M059J (cell line): ENCODE measurements at regions not wholly inside any gene's neighbourhood (a gene's known extent, or its start where the extent isn't known, plus 50 kb on each side); places are given as distances from the start of the nearest gene placed in this dataset.

Experiments used
- DNase-seq: peaks from one replicate; pipeline ENCODE4 v3.0.0-alpha.2; 2012; ENCODE audit warnings: low read depth

DNA sequence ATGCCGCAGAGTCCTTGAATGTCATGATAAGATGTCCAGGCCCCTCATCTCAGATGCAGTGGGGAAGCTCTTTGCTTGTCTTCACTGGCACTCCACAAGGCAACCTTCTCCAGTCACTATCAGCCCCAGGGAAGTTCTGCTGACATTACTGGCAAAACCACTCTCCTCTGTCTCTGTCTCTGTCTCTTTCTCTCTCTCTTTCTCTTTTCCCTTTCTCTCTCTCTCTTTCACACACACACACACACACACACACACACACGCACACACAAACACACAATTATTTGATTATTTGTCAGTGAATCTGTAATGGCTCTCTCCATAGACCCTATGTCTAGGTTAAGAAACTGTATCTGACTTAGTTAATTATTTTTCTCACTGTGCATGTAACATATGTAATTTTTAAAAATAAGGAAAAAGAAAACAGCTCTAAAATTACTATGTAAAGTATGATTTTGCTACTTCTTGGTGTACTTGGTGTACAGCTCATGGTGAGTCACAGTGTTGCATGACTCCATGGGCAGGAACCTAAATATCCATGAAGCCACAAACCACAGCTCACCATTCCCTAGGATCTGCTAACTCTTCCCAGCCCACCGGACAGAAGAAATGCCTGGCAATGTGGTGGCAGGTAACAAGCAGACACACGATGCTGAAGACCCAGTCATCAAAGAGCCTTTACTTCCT is 594.9 kb upstream of the ID2 start:
- peak; percentile 89 for DNase-seq

DNA sequence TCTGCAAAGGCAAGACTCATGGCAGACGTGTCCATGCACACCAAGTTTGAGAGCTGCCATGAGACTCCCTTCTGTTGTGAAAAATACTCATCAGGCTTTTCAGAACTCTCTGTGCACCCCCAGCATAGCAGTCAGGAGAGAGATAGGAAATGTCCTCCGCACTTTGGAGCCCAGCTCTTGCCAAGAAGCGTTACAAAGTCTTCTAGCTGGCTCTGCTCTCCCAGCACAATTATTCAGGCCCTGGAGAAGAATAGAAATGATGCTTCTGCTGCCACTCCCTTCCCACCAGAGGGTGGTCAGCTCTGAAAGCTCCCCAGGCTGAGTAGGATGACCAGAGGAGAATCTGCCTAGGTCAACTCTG is 594.4 kb upstream of the ID2 start:
- no peak for DNase-seq

DNA sequence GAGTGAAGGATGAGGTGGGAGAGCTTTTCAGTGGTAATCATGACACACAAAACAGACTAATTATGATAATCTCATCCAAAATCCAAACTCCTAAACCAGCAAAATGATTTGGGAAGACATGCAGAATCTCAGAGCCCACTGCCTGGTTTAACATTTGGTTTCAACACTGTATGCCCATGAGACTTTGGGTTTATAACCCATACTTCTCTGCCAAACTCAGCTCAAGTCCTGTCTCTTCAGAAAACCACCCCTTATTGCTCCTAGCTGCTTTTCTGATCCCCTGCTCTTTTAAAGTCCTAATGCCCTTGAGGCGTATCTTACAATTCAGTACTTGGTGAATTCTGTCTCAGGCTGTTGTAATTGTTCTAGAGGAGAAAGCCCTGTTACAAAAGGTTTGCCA is 593.0 kb upstream of the ID2 start:
- no peak for DNase-seq

DNA sequence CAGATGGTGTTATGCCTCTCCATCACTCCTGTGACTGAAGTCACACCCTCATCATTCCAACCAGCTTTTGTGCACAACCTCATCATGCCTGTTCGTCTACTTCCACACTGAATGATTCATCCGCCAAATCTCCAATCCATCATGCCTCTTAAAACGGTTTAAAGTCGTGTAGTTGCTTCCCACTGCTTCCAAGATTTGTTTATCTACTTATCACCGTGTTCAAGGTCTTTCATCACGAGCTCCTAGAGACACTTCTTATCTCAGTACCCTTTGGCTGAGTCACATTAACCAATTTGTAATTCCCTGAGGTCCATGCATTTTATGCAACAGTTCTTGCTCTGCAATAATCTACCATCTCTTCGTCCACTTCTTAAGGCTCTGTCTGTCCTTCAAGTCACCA is 592.3 kb upstream of the ID2 start:
- DNase-seq = peak; percentile 82

DNA sequence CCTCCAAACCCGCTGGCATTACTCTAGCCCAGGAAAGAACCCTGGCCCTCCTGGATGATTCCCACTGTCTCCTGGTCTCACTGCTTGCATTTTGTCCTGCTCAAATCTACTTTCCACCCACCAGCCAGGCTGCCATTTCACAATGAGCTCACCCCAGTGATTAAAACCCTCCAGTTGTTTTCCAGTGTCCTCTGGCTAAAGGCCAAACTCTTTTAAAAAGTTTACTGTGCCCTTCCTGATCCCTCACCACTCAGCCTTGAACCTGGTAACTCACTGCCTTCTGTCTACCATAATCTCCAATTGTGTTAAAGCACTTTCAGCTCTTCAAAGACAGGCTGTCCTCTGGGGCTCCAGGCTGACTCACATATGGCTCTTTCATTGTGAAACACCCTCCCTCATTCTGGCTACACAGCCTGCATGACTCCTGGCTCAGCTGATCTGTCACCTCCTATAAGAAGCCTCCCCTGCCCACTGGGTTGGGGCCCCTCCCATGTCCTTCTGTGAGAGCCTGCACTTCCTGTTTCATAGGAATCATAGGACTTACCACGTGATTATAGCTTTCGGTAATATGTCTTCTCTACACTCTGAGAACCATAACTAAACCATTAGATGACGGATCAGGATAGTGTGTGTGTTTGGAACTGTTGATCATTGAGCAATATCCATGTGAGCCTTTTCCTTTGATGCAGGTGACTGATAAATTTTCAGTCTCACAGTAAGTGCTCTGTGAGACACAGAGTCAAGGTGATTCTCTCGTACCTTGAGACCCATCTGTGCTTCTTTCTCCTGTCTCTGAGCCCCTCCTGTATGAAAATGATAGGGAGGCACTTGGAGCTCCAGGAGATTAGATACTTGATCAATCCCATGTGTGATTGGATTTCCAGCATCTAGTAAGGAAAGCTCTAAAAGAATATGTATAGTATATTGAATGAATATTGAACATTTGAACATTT is 590.8 kb upstream of the ID2 start:
- peak; percentile 86 for DNase-seq

DNA sequence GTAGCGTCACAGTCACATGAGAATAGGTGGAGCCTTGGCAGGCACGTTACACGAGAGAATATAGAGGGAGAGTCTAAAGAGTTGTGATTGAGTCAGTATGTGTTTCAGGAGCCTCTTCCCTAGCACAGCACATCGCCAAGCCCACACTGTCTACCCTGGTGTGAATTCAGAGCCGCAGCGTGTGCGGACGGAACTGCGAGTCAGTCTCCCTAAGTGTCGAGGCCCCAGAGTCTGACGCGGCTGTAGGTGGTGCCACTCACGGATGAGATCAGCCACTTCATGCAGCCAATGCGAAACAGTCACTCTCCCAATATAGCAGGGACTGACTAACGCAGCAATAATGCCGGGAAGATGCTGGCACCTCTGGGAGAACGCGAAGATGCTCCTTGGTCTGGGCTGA is 587.3 kb upstream of the ID2 start:
- peak; percentile 15 for DNase-seq

DNA sequence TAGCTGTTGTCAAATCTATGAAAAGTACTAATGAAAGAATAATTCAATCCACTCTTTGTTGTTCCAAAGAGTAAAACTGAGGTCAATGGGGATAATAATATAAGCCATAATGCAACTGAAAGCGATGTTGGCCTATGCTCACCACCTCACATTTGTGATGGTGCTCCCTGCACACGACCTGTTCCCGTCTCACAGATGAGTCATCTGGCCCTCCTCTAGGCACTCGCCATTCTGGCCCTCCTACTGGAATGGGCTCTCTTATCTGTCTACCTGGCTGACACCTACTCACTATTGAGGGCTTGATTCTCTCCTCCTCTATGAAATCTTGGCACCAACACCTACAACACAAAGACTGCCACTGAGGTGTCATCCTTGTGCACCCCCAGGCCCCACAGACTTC is 585.9 kb upstream of the ID2 start:
- DNase-seq = no peak

DNA sequence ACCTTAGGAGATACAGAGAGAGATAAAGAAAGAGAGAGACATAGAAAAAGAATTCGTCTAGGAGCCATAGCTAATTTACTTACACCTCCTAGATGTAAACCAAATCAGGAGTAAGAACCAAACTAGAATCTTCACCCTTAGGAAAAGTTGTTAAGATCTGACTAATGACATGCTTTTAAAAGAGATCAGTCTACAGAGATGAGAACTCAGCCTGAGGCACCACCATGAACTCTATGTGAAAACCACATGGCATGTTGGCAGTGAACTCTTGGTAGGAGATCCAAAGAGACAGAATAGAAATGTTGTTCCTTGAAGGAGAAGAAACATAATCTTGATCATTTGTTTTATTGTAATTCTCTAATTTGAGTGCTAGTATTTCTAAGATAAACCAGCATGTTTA is 585.4 kb upstream of the ID2 start:
- peak; percentile 26 for DNase-seq

DNA sequence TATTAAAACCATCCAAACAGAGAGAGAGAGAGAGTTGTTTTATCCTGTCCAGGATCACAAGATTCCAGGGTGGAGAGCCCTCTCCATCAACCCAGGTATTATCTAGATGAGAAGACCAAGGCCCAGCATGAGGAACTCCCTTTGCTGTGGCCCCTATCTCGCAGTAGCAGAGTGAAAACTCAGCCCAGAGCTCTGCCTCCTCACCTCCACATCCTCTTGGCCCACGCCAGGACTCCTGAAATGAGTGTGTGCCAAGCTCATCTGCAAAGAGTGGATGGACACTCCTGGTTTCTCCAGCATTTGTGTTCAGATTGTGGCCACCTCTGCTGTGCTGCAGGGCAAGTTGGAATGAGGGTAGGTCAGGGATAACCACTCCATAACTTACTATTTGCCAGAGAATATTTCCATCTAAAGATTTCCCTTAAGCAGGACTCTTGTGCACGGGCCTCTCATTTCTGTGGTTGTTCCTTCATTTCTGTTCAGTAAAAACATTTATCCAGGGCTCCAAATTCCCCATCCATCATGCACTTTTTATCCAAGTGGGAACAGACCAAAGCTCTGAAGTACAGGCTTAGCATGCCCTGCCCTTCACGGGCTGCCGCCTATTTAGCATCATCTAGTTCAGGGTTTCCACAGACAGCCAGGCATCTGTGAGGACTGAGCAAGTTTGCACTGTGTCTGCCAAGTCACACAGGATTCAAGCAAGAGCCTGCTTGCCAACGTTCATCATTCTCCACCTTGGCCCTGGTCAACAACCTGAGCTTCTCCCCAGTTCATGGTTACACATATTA is 583.2 kb upstream of the ID2 start:
- DNase-seq = no peak

DNA sequence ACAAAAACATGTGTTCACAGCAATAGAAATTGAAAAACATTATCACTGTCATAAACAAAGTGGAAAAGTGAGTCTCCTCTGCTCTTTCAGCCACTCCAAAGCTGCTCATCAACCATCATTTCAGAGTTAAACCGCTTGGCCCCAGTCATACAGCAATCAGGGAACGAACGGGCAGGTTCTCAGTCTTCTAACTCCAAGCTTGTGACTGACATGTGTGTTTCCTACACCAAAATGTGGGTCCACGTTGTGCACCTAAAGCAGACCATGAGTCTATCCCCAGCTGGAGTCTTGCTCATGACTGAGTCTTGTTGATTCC is 582.6 kb upstream of the ID2 start:
- no peak for DNase-seq

DNA sequence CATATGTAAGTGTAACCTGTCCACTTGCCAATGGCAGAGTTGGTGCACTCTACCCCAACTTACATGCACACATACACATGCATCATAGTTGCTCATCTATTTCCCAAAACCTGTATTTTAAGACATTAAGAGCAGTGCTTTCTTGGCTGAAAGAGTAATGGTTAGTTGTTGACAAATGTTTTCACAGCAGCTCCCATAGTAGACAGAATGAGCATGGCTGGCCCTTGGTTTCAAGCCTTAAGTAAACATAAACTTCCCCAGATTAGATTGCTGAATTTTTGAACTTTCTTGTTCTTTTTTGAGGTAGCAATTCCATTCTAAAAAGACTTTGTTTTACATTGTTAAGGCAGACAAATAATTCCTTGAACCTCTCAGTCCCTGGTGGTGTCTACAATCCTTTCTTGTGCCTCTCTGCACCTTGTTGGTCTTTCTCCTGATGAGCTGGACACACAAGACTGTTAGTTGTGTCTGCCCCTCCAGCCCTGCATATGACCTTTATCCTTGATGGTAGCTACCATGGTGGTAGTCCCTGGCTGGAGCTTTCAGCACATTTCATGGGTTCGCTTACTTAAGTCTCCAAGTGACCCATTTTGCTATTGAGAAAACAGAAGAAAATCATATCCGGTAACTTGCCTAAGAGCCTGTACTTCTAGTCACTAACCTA is 580.1 kb upstream of the ID2 start:
- DNase-seq = no peak

DNA sequence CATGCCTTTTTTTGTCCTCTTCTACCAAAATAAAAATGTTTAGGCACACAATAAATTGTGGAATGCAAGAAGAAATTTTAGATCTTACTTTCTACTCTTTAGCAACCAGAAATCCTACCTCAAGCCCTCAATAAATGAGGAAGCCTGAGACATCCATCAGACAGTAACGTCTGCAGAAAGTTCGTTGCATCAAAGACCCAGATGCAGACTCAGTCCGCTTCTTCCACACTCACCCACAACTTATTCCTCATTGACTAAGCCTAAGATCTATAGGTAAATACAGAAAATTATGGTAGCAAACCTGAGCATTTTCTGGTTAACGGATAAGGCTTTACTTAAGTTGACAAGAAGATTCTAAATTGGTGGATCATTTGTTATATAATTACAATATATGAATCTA is 579.4 kb upstream of the ID2 start:
- no peak for DNase-seq

DNA sequence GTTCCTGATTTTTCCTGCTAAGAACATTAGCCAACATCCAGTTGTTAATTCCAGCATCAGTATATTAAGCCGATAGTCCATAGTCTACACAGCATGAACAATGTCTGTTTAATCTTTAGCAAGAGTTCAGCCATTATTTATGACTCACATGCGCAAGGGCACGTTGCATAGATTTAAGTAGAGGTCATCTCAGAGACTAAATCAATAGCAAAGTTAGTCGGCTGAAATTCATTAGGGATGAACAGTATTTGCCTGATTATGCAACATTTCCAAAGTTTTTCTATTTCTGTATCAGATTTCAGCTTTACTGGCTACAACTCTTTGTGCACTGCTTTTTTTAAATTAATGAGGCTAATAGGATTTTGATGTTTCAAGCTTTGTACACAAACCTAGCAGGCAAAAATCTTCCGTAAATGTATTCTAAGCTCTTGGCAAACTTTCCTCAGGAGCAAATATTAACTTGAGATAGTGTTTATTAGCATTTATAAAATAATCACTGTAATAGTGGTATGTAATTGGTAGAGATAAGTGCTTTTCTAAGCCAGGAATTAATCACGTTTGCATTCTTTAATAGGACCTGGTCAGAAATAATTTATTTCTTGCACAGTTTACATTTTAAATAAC is 578.7 kb upstream of the ID2 start:
- no peak for DNase-seq

DNA sequence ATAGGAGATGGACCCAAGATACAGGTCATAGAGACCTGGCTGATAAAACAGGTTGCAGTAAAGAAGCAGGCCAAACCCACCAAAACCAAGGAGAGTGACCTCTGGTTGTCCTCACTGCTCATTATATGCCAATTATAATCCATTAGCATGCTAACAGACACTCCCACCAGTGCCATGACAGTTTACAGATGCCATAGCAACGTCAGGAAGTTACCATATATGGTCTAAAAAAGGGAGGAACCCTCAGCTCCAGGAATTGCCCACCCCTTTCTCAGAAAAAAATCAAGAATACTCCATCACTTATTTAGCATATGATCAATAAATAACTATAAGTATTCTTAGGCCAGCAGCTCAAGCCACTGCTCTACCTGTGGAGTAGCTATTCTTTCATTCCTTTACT is 574.7 kb upstream of the ID2 start:
- no peak for DNase-seq

DNA sequence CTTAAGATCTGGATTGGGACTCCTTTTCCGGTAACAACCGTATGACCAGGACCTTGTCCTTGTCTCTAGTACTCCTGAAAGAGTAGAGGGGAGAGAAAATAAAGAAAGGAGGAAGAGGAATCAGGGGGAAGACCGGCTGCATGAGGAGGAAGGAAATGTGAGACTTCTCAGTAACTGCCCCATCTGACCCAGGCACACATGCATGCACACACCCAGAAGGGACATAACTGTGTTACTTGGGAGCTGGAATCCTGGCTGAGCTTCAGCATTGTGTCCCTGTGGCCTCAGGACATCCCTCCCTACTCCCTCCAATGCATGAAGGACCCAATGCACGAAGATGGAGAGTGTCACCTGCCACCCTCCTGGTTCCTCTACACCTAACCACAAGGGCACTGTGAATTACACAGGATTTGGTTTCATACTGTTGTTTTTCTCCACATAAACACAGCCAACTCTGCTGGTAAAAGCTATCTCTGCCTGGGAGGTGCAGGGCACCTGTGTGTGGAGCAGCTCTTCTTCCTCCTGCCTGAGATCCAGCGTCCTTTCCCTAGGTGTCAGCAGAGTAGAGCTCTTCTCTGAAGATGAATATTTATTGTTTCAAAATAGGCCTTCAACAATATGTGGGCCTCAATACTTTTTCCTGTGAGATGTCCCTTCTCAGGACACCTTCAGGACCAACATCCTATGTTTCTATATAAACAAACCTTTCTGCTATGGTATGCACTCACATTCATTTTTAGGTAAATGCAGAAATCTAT is 574.1 kb upstream of the ID2 start:
- DNase-seq = no peak

DNA sequence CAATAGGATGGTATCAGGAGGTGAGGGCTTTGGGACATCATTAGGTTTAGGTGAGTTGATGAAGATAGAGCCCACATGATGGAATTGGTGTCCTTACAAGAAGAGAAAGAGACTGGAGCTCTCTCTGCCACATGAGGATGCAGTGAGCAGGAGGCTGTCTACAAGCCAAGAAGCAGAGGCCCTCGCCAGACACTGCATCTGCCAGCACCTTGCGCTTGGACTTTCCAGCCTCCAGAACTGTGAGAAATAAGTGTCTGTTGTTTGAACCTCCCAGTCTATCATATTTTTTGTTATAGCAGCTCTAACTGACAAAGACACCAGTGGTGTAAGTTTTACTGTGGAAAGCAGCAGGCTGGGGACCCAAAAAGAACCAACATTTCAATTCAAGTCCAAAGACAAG is 571.1 kb upstream of the ID2 start:
- DNase-seq = no peak

DNA sequence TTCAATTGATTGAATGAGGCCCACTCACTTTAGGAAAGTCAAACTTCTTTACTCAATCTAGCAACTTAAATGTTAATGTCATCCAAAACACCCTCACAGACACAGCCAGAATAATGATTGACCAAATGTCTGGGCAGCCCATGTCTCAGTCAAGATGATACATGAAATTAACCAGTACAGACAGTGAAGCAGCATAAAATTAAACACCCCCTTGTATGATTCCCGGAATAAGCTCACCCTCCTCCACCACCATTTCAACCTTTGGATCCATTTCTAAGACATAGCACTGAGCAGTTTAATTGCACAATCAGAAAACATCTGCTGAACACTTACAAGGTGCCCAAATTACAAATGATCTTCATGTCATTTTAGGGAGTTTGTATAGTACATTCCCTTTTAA is 570.7 kb upstream of the ID2 start:
- no peak for DNase-seq

DNA sequence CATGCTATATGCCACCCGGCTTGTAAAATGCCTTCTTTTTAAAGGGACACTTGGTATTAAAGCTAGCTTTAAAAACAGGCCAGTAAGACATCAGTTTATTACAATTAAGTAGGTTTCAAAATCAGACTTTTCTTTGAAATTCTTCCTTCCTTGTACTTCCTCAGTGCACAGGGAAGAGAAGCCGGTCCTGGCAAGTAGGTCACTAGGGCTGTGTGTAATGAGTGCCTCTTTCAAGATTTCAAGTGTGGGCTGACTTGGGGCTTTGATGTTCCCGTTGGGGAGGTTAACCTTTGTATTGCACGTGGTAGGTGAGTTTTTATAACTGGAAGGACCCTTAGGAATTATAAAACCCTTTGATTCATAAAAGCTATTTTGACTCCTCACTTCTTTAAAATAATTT is 566.4 kb upstream of the ID2 start:
- DNase-seq = no peak

DNA sequence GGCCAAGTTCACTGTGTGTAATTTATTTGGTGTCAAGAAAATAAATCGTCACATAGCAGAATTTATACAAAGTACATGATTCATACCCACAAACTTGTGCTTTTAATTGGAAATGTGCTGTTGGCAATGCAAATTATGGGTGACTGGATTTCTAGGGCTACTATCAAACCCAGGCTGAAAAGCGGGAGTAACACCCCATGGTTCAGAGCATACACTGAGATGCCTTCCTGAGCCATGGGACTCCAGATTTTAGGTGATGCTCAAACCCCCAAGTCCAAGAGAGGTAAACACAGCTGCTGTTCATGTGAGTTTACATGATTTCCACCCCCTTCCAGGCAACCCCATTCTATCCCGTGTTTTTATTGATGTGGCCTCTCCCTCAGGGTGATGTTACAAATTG is 565.9 kb upstream of the ID2 start:
- DNase-seq = peak; percentile 54

DNA sequence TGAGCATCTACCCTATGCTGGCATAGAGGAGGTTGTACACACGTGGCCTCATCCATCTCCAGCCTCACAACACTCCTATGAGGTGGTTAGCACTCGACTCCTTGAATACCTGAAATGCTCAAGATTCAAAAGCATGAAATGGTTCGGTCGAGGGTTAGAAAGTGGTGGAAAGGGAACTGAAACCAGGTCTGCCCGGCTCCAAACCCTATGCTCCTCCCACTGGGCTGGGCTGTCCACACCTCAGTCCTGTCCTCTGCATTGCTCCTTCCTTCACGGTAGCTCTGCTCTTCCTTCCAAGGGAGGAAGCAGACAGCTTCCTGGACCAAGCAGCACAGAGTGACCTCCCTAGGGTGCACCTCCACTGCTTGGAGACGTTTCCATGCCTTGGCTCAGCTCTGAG is 565.2 kb upstream of the ID2 start:
- DNase-seq = no peak
